ENCODE measurements at regions not wholly inside any gene's neighbourhood (a gene's known extent, or its start where the extent isn't known, plus 50 kb on each side); places are given as distances from the start of the nearest gene placed in this dataset.
"Not testable (repeated sequence)": the region's sequence is repeated elsewhere in the genome, so short reads cannot be mapped to it uniquely, and the experiment has no call there.

- in situ Hi-C loops (cut with MboI; ENCODE audit: low sequenced_read_pairs) = no loop called here
These were observed 121.7 kb downstream of the DUSP6 start for GRCh38 chr12:89230376-89231315.

- in situ Hi-C loops (cut with MboI; ENCODE audit: low sequenced_read_pairs) = no loop called here
These were observed 123.8 kb downstream of the DUSP6 start for GRCh38 chr12:89228491-89228890.

GRCh38 chr12:89227774-89228173 is 124.5 kb downstream of the DUSP6 start:
- in situ Hi-C loops (cut with MboI; ENCODE audit: low sequenced_read_pairs) = no loop called here

- in situ Hi-C loops (cut with MboI; ENCODE audit: low sequenced_read_pairs) = no loop called here
These were observed 126.4 kb downstream of the DUSP6 start for GRCh38 chr12:89225808-89226411.

- in situ Hi-C loops (cut with MboI; ENCODE audit: low sequenced_read_pairs) = no loop called here
These were observed 126.9 kb downstream of the DUSP6 start for GRCh38 chr12:89225401-89225800.

- in situ Hi-C loops (cut with MboI; ENCODE audit: low sequenced_read_pairs) = not testable (repeated sequence)
These were observed 129.7 kb downstream of the DUSP6 start for GRCh38 chr12:89222580-89222979.

- in situ Hi-C loops (cut with MboI; ENCODE audit: low sequenced_read_pairs) = no loop called here
These were observed 134.8 kb downstream of the DUSP6 start for GRCh38 chr12:89217472-89217871.

- in situ Hi-C loops (cut with MboI; ENCODE audit: low sequenced_read_pairs) = no loop called here
These were observed 135.9 kb downstream of the DUSP6 start for GRCh38 chr12:89216211-89216952.

GRCh38 chr12:89215196-89215595 is 137.1 kb downstream of the DUSP6 start:
- in situ Hi-C loops (cut with MboI; ENCODE audit: low sequenced_read_pairs) = no loop called here

GRCh38 chr12:89213747-89214146 is 138.6 kb downstream of the DUSP6 start:
- in situ Hi-C loops (cut with MboI; ENCODE audit: low sequenced_read_pairs) = no loop called here

GRCh38 chr12:89213139-89213538 is 139.2 kb downstream of the DUSP6 start:
- in situ Hi-C loops (cut with MboI; ENCODE audit: low sequenced_read_pairs) = no loop called here

GRCh38 chr12:89212339-89212771 is 139.9 kb downstream of the DUSP6 start:
- in situ Hi-C loops (cut with MboI; ENCODE audit: low sequenced_read_pairs) = no loop called here

GRCh38 chr12:89211456-89211855 is 140.8 kb downstream of the DUSP6 start:
- in situ Hi-C loops (cut with MboI; ENCODE audit: low sequenced_read_pairs) = no loop called here

- in situ Hi-C loops (cut with MboI; ENCODE audit: low sequenced_read_pairs) = no loop called here
These were observed 142.0 kb downstream of the DUSP6 start for GRCh38 chr12:89210277-89210676.

- in situ Hi-C loops (cut with MboI; ENCODE audit: low sequenced_read_pairs) = no loop called here
These were observed 143.6 kb downstream of the DUSP6 start for GRCh38 chr12:89208661-89209096.

GRCh38 chr12:89206390-89206789 is 145.9 kb downstream of the DUSP6 start:
- in situ Hi-C loops (cut with MboI; ENCODE audit: low sequenced_read_pairs) = no loop called here

GRCh38 chr12:89205517-89205916 is 146.8 kb downstream of the DUSP6 start:
- in situ Hi-C loops (cut with MboI; ENCODE audit: low sequenced_read_pairs) = no loop called here

- in situ Hi-C loops (cut with MboI; ENCODE audit: low sequenced_read_pairs) = no loop called here
These were observed 149.2 kb downstream of the DUSP6 start for GRCh38 chr12:89203144-89203543.

- in situ Hi-C loops (cut with MboI; ENCODE audit: low sequenced_read_pairs) = no loop called here
These were observed 152.1 kb downstream of the DUSP6 start for GRCh38 chr12:89200217-89200616.

GRCh38 chr12:89195470-89195869 is 156.8 kb downstream of the DUSP6 start:
- in situ Hi-C loops (cut with MboI; ENCODE audit: low sequenced_read_pairs) = no loop called here

GRCh38 chr12:89194683-89195082 is 157.6 kb downstream of the DUSP6 start:
- in situ Hi-C loops (cut with MboI; ENCODE audit: low sequenced_read_pairs) = no loop called here
